ENCODE measurements at regions not wholly inside any gene's neighbourhood (a gene's known extent, or its start where the extent isn't known, plus 50 kb on each side); places are given as distances from the start of the nearest gene placed in this dataset.
"Not testable (repeated sequence)": the region's sequence is repeated elsewhere in the genome, so short reads cannot be mapped to it uniquely, and the experiment has no call there.

DNA sequence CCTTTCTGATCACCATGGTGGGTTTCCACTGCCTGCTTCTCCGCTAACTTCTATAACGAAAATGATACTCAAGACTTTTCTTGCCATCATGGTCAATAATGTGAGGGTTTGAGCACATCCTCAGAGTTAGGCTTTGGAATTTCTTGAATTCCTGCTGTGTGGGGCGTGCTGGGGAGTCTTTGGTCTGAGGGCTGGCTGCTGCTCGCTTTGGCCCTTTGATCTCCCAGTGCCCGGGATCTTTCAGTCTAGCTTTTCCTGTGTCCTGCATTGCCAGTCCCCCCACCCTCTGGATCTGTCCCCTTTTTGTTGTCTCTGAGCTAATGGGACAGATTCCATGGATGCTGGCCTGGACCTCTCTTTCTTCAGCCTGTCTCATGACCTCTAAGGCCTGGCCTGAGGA lies 182.6 kb downstream of the NPIPA7 start:
- DNase-seq (ENCODE audit: low read depth), result not testable (repeated sequence)

DNA sequence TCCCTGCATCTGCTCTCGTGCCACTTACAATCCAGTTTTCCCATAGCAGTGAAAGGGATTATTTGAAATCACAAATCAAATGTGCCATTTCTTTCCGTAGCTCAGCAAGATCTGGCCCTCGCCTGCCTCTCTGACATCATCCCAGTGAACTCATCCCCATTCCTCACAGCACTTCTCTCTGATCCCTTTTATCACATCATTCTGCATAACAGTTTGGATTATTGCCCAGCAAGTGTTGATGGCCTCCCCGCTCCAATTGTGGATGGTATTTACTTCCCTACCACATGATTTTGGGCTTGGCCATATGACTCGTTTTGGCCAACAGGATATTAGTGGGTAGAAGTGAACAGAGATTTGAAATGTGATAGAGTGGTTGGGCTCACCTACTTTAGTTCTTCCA lies 185.0 kb downstream of the NPIPA7 start:
- not testable (repeated sequence) for DNase-seq (ENCODE audit: low read depth)

DNA sequence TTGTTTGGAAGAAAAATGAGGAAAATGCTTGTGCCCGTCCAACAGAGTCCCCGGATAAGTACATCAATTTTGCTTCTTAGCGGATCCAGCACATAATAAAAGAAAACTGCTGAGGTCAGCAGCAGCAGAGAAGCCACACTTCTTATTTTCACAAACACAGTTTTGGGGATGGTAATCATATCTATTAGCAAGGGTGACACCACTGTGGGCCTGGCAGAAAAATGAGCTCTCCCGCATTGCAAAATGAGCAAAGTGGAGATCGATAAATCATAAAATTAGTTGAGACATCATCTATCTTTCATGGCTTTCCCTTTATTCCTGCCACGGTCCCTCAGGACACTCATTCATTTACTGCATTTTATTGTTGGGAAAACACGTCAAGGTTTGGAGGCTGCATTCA lies 186.4 kb downstream of the NPIPA7 start:
- DNase-seq (ENCODE audit: low read depth), result not testable (repeated sequence)

DNA sequence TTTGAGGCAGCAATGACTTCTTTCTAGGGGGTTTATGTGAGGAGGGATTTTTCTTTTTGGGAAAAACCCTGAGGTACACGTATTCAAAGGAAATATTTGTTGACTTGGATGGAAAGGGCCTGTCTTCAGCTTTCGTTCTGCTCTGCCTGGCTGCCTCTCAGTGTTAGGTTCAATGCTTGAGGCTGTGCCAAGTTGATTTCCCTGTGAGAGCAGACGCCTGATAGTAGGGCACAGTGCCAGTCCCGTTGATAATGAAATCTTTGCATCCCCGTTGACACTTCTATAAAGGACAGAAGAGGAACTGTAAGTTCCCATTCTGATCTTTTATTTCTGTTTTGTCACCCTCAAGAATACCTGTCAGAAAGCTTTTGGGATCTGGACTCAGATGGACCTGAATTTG lies 191.1 kb downstream of the NPIPA7 start:
- DNase-seq (ENCODE audit: low read depth), result not testable (repeated sequence)

DNA sequence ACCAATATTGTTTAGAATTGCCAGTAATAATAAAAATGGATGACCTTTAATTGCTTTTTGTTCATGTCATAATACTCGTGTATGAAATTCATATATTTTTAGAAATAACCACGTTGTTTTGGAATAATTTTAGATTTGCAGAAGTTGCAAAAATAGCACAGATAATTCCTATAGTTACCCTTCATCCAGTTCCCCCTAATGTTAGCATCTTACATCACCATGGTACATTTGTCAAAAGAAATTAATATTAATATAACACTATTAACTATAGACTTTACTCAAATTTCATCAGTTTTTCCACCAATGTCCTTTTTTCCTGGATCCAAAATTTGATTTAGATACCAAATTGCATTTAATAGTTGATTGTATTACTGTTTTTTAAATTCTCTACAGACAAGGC lies 191.9 kb downstream of the NPIPA7 start:
- DNase-seq (ENCODE audit: low read depth), result not testable (repeated sequence)

DNA sequence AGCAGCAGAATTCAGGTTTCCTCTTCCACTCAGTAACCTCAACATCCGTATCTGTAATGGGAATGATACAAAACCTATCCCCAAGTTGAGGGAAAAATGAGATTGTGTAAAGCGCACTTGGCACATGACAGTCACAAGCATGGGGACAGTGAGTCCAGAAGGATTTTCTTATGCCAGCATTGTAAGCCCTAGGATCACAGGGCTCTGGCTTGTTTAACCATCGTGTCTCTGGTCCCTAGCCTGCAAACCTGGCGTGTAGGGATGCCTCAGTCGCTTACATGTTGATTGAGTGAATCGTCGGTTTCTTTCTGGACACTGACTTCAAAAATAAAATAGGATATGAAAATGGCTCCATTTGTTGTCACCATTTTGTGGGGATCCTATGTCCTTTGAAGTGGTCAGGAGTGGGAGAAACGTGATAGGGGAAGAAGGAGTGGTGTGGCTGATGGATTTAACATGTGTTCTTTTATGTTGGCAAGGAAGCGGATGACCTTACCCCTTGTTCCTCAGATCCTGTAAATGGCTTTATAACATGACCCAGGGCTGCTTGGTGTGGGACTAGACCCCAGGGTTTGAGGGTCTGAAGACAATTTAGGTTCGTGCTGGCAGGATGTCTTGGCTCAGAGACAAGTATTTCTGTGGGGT lies 193.3 kb downstream of the NPIPA7 start:
- not testable (repeated sequence) for DNase-seq (ENCODE audit: low read depth)

DNA sequence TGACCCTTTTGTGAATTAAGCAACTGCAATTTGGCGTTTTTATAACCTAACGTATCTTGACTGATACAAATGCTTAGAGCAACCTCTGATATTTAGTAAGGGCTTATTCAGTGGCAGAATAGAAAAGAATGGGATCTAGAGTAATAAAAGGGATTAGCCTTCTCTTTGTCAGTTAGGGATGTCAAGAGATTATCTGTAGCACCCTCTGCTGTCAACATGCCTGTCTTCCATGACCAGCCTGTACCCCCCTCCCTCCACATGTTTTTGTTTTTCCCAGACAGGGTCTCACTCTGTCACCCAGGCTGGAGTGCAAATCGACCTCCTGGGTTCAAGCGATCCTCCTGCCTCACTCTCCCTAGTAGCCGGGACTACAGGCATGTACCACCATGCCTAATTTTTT lies 198.1 kb downstream of the NPIPA7 start:
- DNase-seq (ENCODE audit: low read depth), result not testable (repeated sequence)

DNA sequence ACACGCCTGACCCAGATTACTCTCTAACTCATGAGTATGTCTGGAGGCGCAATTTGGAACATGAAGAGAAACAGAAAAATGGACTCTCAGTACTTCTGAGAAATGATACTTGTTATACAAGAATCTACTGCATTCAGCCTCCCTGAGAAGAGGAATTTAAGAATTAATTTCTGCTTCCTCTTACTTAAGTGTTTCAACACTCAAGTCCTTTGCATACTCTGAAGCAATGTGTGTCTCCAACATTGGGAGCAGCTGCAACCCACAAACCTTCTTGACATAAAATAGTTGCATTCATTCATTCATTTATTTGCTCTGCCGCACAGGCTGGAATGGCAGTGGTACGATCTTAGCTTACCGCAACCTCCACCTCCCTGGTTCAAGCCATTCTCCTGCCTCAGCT lies 199.8 kb downstream of the NPIPA7 start:
- DNase-seq (ENCODE audit: low read depth), result no peak

DNA sequence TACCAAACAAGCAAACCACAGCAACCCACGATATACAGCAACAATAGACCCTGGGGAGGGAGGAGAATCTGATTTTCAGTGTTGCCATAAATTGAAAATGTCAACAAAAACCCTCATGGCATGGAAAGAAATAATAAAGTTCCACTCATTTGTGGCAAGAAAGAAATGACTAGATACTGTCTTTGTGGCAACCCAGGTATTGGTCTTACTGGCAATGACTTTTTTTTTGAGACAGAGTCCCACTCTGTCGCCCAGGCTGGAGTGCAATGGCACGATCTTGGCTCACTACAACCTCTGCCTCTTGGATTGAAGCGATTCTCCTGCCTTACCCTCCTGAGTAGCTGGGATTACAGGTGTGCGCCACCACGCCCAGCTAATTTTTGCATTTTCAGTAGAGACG lies 204.0 kb downstream of the NPIPA7 start:
- not testable (repeated sequence) for DNase-seq (ENCODE audit: low read depth)

DNA sequence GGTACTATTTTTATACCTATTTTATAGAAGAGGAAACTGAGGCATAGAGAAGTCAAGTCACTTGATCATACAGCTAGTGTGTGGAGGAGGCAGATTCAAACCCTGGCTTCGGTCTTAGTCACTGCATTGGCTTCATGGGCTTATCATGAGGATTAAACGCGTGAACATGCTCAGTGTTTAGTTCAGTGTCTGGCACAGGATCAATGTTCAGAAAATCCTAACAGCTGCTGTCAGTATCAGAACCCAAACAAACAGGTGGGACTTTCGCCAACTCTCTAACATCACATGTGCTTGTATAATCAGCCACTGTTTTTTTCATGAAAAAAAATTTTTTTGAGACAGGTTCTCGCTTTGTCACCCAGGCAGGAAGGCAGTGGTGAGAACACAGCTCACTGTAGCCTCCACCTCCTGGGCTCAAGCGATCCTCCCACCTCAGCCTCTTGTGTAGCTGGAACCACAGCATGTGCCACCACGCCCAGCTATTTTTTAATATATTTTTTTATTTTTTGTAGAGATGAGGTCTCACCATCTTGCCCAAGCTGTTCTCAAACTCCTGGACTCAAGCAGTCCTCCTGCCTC lies 207.2 kb downstream of the NPIPA7 start:
- not testable (repeated sequence) for DNase-seq (ENCODE audit: low read depth)

DNA sequence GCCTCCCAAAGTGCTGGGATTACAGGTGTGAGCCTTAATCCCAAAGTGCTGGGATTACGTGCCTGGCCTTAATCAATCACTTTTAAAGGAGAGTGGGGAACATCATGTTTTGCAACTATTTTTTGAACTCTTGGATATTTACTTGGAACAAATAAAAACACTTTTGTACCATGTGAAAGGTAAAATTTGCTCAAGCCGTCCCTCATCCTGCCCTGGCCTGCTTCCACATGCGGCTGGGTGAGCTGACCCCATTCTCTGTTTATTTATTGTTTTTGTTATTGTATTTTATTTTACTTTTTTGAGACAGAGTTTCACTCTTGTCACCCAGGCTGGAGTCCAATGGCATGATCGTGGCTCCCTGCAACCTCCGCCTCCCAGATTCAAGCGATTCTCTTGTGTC lies 208.0 kb downstream of the NPIPA7 start:
- DNase-seq (ENCODE audit: low read depth), result not testable (repeated sequence)

DNA sequence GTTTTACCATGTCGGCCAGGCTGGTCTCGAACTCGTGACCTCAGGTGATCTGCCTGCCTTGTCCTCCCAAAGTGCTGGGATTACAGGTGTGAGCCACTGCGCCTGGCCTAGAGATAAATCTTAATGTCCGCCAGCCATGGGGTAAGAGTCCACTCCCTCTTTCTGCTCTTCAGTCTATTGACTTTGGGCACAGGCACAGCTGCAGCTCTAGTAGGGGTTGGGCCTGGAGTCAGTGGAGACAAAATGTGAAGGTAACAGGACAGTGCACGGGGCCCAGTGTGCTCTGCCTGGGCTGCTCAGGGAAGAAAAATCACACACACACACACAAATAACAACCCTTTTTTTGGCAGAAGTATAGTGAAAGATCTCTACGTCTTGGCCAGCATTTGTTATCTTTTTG lies 209.5 kb downstream of the NPIPA7 start:
- DNase-seq (ENCODE audit: low read depth), result not testable (repeated sequence)

DNA sequence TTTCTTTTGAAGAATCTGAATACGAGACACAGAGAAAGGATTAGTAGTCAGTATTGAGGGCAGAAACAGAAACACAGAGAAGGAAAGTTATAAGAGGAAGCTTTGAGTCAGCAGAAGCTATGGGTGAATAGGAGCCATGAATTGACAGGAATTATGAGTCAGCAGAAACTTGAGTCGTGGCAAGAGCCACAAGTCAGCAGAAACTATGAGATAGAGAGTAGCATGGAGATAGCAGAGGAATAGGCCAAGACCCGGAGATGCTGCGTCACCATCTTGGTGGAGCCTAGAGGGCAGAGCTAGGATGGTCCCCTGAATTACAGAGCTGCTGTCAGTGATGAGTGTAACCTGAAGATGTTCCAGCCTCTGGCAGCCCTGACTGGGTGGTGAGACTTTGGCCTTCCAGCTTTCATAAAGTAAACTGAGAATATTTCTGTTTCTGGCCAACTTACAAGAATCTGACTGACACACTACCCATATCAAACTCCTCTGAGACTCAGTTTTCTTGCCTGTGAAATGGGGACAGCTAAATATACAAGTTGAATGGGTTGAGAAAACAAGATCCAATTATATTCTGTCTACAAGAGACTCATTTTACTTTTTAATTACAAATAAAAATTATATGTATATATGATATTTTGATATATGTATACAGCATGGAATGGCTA lies 211.8 kb downstream of the NPIPA7 start:
- not testable (repeated sequence) for DNase-seq (ENCODE audit: low read depth)

DNA sequence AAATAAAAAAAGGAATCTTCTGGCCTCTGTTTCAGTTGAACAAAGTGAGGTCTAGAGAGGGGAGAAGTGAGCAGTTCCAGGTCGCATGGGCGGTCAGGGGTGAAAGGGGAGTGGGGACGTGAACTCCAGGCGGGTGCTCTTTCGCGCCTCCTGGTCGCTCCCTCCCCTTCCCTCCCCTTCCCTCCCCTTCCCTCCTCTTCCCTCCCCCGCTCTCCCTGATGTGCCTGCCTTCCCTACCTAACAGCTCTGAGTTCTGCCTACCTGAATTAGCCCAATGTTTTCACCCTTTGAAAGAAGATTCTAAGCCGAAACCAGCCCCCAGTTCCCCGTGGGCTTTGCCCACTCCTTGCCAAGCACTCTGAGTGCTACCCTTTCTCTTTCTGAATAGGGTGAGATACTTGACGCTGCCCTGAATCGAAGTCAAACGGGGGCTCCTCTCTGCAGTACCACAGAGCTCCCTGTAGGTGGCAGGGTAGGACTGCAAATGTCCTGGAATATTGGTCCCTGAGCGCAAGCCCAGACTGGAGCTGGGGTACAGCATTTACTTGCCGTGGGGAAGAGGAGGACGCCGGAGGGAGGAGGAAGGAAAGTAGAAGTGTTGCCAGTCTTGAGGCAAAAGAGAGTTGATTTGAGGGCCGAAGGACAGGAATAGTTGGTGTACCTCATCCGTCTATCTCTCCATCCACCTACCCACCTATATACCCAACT lies 214.4 kb downstream of the NPIPA7 start:
- peak; percentile 2 for DNase-seq (ENCODE audit: low read depth)

DNA sequence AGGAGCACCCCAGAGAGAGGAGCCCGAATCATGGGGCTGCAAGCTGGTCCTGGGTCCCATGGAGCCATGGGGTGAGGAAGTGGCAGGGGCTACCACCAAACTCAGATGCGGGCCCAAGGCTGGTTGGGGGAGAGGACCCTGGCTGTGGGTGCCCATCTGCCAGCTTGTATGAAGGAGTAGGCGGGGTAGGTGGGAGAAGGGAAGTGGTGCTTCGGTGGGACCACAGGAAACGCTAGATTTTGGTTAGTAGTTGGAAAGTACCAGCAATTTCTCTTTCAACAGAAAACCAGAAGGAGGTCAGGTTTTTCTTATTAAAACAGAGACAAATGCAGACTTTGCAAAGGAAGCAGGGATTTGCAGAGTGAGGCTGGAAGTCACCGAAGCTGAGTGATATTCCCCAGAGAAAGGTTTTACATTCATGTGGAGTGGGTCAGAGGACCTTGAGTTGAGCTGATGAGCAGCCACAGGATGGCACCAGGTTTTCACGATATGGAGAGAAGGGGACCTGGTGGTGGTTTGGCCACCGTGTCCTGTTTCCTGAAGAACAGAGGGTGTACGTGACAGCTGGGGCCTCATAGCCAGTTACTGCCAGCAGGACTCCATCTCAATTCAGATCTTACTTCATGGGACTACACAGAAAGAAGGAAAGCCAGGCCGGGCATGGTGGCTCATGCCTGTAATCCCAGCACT lies 216.2 kb downstream of the NPIPA7 start:
- DNase-seq (ENCODE audit: low read depth), result not testable (repeated sequence)

DNA sequence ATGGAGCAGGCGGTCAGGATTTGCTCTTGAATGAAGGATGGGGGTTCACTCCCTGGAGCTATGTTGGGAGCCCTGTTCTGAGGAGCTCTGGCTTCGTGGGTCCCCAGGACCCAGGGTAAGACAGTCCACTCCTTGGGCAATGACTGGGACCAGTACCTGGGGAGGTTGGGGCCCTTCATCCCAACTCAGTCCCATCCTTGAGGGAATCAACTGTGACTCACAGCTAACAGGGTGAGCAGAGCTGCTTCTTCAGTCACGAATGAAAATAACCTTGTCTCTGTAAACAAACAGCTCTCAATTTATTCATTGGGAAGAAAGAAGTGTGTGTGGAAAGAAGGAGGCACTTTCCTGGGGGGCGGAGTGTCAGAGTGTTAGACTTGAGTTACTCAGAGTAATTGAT lies 222.3 kb downstream of the NPIPA7 start:
- DNase-seq (ENCODE audit: low read depth), result not testable (repeated sequence)

DNA sequence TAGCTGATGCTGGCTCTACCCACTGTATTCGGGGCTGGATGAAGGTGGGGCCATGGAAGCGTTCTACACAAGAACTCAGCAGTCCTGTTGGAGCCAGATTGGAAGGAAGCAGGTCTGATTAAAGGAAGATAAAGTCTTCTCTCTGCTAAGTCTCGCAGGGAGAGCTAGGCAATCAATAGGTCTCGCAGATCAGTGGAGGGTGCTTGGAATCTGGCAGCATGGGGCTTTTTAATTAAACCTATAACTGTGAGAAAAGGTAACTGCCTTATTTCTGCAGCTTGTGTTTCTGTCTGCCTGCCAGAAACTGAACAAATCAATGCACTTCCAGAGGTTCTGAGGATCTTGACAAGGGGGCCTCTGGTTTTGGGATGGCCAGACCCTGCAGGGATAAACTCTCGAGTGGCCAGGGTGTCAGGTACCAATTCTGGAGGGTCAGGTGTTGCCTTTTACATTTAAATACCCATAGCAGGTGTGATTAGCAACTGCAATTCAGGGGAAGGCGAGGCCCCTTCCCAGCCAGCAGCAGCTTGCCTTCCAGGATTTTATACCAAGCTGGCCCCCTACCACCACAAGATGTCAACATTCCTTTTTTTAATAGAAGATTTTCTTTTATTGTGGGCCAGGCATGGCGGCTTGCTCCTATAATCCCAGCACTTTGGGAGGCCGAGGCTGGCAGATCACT lies 228.6 kb downstream of the NPIPA7 start:
- DNase-seq (ENCODE audit: low read depth), result not testable (repeated sequence)

DNA sequence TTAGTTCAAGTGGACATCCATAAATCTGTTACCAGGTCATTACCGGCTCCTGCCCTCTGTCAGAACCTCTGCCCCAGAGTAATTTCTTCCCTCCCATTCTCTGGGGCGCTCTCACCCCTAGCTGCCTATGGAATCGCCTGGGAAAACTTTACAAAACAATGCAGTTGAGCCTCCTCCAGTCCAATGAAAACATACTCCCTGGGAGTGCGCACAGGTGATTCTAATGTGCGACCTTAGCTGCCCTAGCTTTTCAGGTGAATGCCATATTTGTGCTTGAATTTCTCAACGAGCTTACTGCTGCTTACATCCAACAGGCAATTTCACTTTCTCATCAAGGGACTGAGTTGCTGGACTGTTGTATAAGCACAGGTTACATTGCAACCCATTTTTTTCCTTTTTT lies 230.7 kb downstream of the NPIPA7 start:
- not testable (repeated sequence) for DNase-seq (ENCODE audit: low read depth)

DNA sequence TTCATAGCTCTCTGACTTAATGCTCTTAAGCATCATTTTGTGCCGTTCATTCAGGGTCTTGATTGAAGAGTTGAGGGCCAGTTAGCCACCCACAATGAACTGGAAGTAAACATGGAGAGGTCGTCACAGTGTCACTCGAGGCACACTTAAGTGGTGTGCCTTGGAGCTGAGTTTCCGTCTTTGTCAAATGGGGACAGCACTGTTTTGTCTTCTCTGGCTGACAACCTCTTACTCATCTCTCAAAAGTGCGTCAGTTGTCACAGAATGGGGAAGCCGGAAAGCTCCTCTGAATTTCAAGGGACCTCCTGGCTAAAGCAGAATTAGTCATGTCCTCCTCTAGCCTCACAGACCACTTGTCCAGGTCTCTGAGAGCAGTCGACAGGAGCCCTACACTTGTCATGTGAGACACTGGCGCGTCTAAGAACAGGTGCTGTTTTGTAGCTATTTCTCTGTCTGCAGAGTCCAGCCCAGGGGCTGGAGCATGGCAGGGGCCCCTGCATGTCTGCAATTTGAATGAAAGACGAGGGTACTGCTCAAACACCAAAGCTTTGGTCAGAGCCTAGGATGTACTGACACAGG lies 231.5 kb downstream of the NPIPA7 start:
- not testable (repeated sequence) for DNase-seq (ENCODE audit: low read depth)

DNA sequence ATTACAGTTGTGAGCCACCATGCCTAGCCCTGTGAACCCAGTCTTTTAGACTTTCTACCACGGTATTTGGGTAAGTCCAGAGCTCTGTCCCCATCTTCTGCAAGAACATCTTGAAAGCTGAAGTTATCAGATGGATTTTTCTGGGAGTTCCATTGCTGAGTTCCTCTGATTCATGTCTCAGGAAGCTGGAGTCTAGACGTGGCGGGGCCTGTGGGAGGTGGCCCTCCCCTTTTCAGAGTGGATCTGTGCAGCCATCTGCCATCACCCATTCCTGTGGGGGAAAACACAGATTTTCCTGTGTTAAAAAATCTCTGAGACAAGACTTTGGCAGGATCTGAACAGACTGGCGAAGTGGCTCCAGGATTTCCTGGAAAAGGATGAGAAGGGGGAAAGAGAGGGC lies 234.3 kb downstream of the NPIPA7 start:
- DNase-seq (ENCODE audit: low read depth), result not testable (repeated sequence)

DNA sequence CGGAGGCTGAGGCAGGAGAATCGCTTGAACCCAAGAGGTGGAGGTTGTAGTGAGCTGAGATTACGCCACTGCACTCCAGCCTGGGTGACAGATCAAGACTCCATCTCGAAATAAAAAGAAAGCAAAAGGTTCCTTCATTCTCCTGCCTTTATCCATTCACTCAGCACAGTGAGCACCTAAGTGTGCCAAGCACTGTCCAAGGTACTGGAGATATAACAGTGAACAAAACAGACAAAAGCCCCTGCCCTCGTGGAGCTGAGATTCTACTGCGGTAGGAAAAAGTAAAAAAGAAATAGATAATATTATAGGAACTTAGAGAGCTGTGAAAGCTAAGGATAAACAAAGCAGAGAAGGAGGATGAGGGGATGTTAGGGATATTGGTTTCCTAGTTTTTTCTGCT lies 235.5 kb downstream of the NPIPA7 start:
- DNase-seq (ENCODE audit: low read depth), result not testable (repeated sequence)
